NT2/D1 (cell line): ENCODE measurements at regions not wholly inside any gene's neighbourhood (a gene's known extent, or its start where the extent isn't known, plus 50 kb on each side); places are given as distances from the start of the nearest gene placed in this dataset.
"Not testable (repeated sequence)": the region's sequence is repeated elsewhere in the genome, so short reads cannot be mapped to it uniquely, and the experiment has no call there.

Source experiments
- DNase-seq: peaks from one replicate; pipeline ENCODE4 v3.0.0-alpha.2; 2011; ENCODE audit warnings: low read depth, low spot score
- H3K27me3 ChIP-seq: 2 replicates; pipeline ENCODE4 v1.6.0; 2011; ENCODE audit warnings: mild to moderate bottlenecking; ENCODE audit not compliant: insufficient read length, insufficient read depth
- H3K36me3 ChIP-seq: 2 replicates; pipeline ENCODE4 v1.6.1; 2011; ENCODE audit warnings: mild to moderate bottlenecking, low read length, mixed read lengths; ENCODE audit not compliant: insufficient read depth, insufficient read length
- H3K4me1 ChIP-seq: 2 replicates; pipeline ENCODE4 v1.5.1; 2011; ENCODE audit not compliant: insufficient read depth, insufficient read length
- H3K4me3 ChIP-seq: 2 replicates; pipeline ENCODE4 v1.5.1; 2011; ENCODE audit warnings: low read depth; ENCODE audit not compliant: insufficient read length
- H3K9ac ChIP-seq: 2 replicates; pipeline ENCODE4 v1.6.0; 2011; ENCODE audit warnings: low read depth; ENCODE audit not compliant: insufficient read length
- H3K9me3 ChIP-seq: 2 replicates; pipeline ENCODE4 v1.5.1; 2011; ENCODE audit warnings: mild to moderate bottlenecking, low read length; ENCODE audit not compliant: insufficient read depth
- SUZ12 ChIP-seq: IDR thresholded peaks from 2 replicates; pipeline ENCODE4 v1.6.1; 2011; ENCODE audit not compliant: insufficient read length, insufficient read depth; ENCODE audit errors: extremely low read depth
- YY1 ChIP-seq: IDR thresholded peaks from 2 replicates; pipeline ENCODE4 v1.6.1; 2011; ENCODE audit not compliant: insufficient read length, insufficient read depth
- ZNF274 ChIP-seq: IDR thresholded peaks from 2 replicates; pipeline ENCODE4 v1.6.1; 2011; ENCODE audit warnings: mild to moderate bottlenecking, low read depth, low read length

GRCh38 chr9:19640014-19640413 lies 148.8 kb downstream of the SLC24A2 start:
- H3K9me3 ChIP-seq, result no peaks in the 10 kb centered on the region
- H3K9ac ChIP-seq, result no peak overlapping the region
- no peak for TF ChIP-seq ZNF274
- no peak for TF ChIP-seq YY1
- TF ChIP-seq SUZ12, result no peak
- H3K4me1 ChIP-seq, result no peaks in the 10 kb centered on the region
- H3K36me3 ChIP-seq, result no peaks in the 10 kb centered on the region
- H3K4me3 ChIP-seq, result no peak overlapping the region
- no peaks in the 10 kb centered on the region for H3K27me3 ChIP-seq
- DNase-seq, result no peak

DNA sequence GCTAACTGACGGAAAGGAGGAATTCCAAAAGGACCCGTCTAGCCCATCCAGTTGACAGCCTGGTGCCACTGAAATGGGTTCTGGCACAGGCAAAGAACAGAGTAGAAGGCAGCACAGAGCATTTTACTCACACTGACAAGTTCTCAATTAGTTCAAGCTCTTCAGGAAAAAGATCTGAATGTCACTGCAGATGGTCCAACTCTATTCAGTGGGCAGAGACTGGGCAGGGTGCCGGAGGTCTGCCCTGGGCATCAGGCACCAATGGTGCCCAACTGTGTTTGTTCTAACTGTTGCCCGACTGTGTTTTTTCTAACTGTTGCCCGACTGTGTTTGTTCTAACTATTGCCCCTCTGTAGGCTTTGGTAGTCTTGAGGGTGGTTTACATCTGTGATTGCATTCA lies 151.8 kb downstream of the SLC24A2 start:
- TF ChIP-seq SUZ12 (no peak), ZNF274 (no peak), YY1 (no peak)
- Histone ChIP-seq H3K4me3 (no peak overlapping the region), H3K9me3 (no peaks in the 10 kb centered on the region), H3K27me3 (no peaks in the 10 kb centered on the region), H3K36me3 (no peaks in the 10 kb centered on the region), H3K4me1 (no peaks in the 10 kb centered on the region), H3K9ac (no peak overlapping the region)
- DNase-seq, result no peak

DNA sequence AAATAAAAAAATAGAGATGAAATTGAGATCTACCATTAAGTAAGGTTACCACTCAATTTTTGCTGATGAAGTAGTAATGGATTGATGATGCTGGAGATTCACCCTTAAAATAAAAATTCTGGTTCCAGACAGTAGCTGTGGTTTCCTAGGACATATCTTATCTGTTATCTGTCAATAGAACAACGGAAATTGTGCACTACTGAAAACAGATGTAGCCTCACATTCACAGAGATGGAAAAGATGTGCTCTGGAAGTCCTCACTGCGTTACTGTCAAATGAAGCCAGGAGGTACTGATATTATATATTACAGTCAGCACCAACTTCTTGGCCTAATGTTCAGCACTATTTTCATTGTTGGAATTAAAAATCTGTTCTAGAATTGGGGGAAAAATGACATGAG lies 154.0 kb downstream of the SLC24A2 start:
- Histone ChIP-seq H3K9ac (no peak overlapping the region), H3K36me3 (no peaks in the 10 kb centered on the region), H3K27me3 (no peaks in the 10 kb centered on the region), H3K4me3 (no peak overlapping the region), H3K4me1 (no peaks in the 10 kb centered on the region), H3K9me3 (no peaks in the 10 kb centered on the region)
- TF ChIP-seq ZNF274 (no peak), YY1 (no peak), SUZ12 (no peak)
- DNase-seq, result no peak

DNA sequence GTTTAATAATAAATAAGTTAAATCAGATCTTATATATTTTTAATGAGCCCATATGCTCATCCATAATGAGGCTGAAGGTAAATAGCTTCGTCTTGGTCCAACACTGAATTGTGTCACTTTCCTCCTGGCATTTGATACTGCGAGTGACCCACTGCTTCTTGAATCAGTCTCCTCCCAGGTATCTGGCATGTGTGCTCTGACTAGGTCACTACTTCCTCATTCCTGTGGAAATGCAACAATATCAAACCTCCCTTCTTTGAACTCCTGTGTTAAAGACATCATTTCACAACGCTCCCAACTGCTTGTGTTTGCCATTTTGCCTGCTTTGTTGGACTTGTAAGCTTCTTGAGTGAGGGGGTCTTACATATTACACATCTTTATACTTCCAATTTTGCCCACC lies 157.7 kb downstream of the SLC24A2 start:
- Histone ChIP-seq H3K9ac (no peak overlapping the region), H3K36me3 (no peaks in the 10 kb centered on the region), H3K4me1 (no peaks in the 10 kb centered on the region), H3K4me3 (no peak overlapping the region), H3K27me3 (no peaks in the 10 kb centered on the region), H3K9me3 (no peaks in the 10 kb centered on the region)
- TF ChIP-seq ZNF274, result no peak
- TF ChIP-seq YY1, result no peak
- no peak for TF ChIP-seq SUZ12
- DNase-seq, result no peak

DNA sequence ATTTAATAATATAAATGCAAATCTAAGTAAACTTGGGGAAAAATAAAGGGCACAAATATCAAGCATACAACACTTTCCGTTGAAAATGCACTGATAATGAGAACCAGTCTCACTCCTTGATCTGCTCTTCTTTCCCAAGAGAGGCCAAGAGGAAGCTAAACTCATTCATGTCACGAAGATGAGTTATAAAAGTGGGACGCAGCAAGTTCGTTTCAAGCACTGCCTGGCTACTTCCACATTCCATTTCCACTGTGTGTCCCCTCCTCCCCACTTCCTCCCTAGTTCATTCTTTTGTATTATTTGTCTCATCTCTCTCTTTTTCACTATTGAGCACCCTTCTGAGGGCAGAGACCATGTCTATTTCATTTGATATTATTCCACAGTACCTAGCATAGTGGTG lies 158.1 kb downstream of the SLC24A2 start:
- H3K4me1 ChIP-seq, result no peaks in the 10 kb centered on the region
- no peaks in the 10 kb centered on the region for H3K9me3 ChIP-seq
- no peaks in the 10 kb centered on the region for H3K27me3 ChIP-seq
- no peak for TF ChIP-seq SUZ12
- no peak for TF ChIP-seq ZNF274
- TF ChIP-seq YY1, result no peak
- H3K36me3 ChIP-seq, result no peaks in the 10 kb centered on the region
- no peak overlapping the region for H3K9ac ChIP-seq
- DNase-seq, result no peak
- H3K4me3 ChIP-seq, result no peak overlapping the region

- Histone ChIP-seq H3K9ac (no peak overlapping the region), H3K4me3 (no peak overlapping the region), H3K27me3 (no peaks in the 10 kb centered on the region), H3K4me1 (no peaks in the 10 kb centered on the region), H3K9me3 (no peaks in the 10 kb centered on the region), H3K36me3 (no peaks in the 10 kb centered on the region)
- no peak for TF ChIP-seq SUZ12
- no peak for TF ChIP-seq YY1
- no peak for TF ChIP-seq ZNF274
- DNase-seq, result no peak
These were observed 159.3 kb downstream of the SLC24A2 start for GRCh38 chr9:19629488-19629887.

DNA sequence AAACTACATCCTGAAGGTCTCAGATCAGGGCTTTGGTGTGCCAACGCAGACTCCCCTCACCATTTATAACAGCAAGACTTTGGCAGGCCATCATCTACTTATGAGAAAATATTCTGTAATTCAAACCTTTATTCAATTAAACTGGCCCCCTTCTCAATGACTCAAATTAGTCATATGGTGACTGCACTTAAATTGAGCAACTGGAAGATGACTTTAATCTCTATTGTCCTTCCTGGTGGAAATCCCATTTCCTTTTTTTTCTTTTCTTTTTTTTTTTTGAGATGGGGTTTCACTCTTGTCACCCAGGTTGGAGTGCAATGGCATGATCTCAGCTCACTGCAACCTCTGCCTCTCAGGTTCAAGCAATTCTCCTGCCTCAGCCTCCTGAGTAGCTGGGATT lies 163.4 kb downstream of the SLC24A2 start:
- not testable (repeated sequence) for H3K27me3 ChIP-seq, H3K36me3 ChIP-seq, H3K9ac ChIP-seq, H3K9me3 ChIP-seq, H3K4me3 ChIP-seq, DNase-seq, H3K4me1 ChIP-seq

DNA sequence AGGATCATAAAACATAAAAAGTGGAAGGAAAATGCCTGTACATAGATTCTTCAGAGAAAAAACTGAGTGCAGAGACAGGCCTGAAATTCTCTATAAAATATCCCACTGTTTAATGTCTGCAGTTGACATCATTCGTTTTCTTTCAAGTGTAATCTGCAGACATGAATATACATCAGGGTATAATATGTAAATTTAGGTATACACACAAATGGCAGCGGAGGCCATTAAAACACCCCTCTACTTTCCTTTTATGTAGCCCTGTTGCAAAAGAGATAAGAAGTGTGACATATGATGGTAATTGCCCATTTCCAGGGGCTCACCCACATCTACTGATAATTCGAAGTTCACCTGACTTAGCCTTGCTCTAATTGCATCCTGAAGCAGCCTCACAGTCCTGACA lies 164.3 kb downstream of the SLC24A2 start:
- TF ChIP-seq ZNF274 (no peak), YY1 (no peak), SUZ12 (no peak)
- H3K36me3 ChIP-seq, result no peaks in the 10 kb centered on the region
- no peak overlapping the region for H3K4me3 ChIP-seq
- no peak for DNase-seq
- H3K27me3 ChIP-seq, result no peaks in the 10 kb centered on the region
- no peaks in the 10 kb centered on the region for H3K9me3 ChIP-seq
- H3K4me1 ChIP-seq, result no peaks in the 10 kb centered on the region
- no peak overlapping the region for H3K9ac ChIP-seq
